GM18951 (cell line): ENCODE measurements at regions not wholly inside any gene's neighbourhood (a gene's known extent, or its start where the extent isn't known, plus 50 kb on each side); places are given as distances from the start of the nearest gene placed in this dataset.
A peak's percentile ranks its signal among the peaks of the same experiment; 100 is the strongest.
"Not testable (repeated sequence)": the region's sequence is repeated elsewhere in the genome, so short reads cannot be mapped to it uniquely, and the experiment has no call there.

Experiments
- POLR2A ChIP-seq: IDR thresholded peaks from 4 replicates; pipeline ENCODE4 v1.6.1; 2011; ENCODE audit warnings: mild to moderate bottlenecking; ENCODE audit not compliant: insufficient read length, insufficient read depth; ENCODE audit errors: extremely low read depth
- in situ Hi-C: fragments of 300-500 bp; cut with MboI; formaldehyde crosslinking; loops from one replicate; pipeline ENCODE4 v1.12.0; 2022; ENCODE audit warnings: low sequenced_read_pairs, mixed read lengths, inconsistent platforms; ENCODE audit not compliant: unreplicated experiment

DNA sequence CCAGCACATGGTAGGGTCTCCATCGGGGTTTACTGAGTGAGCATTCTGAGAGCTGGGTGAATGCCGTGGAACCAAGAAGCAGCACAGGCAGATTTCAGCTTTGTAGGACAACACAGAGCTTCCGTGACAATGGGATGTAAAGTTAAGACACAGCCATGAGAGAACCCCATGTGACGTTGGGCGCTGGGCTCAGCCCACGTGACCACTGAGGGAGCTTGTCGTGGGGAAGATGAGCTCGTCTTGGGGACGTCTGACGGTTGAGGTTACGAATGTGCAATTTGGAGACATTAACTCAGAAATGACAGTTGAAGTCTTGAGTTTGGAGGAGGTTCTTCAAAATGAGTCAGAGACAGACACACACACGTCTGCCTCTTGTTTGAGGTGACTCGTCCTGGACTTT lies 51.5 kb upstream of the MUC20 start:
- in situ Hi-C loops = not testable (repeated sequence)

DNA sequence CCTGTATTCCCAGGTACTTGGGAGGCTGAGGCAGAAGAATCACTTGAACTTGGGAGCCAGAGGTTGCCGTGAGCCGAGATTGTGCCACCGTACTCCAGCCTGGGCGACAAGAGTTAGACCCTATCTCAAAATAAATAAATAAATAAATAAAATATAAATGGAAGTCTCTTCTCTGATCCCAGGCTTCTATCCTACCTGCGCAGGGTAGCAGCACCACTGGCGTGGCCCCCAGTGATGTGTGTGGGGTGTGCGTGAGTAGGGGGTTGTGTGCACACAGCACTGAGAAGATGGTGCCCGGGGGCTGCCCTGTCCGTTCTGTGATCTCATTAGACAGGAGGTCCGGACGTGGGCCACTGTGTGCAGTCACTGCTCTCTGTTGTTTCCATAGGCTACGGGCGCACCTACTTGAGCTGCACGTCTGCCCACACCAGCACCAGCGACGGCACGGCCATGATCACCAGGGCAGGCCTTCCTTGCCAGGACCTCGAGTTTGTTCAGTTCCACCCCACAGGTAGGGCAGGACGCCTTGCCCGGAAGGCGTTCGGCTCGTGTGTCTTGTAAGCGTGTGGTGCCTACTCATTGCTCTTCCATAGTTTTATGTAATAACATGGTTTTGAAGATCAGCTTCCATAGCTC lies 52.5 kb upstream of the MUC20 start:
- in situ Hi-C loops = not testable (repeated sequence)

DNA sequence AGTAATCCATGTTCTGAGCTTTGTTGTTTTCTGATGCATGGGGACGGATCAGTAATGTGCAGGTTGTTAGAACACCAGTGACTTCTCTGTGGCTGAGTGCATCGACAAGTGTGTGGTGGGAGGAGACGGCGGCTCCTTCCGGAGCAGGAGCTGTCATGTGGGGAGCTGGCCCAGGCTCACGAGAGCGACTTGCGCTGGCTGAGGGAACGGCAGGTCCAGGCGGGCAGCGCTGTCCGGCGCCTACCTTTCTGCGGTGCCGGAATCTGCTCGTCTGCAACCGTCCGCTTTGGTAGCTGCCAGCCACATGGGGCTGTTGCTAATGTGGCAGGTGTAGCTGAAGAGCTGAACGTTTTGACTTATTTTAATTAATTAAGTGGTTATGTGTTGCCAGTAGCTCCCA lies 55.5 kb upstream of the MUC20 start:
- in situ Hi-C loops = not testable (repeated sequence)

DNA sequence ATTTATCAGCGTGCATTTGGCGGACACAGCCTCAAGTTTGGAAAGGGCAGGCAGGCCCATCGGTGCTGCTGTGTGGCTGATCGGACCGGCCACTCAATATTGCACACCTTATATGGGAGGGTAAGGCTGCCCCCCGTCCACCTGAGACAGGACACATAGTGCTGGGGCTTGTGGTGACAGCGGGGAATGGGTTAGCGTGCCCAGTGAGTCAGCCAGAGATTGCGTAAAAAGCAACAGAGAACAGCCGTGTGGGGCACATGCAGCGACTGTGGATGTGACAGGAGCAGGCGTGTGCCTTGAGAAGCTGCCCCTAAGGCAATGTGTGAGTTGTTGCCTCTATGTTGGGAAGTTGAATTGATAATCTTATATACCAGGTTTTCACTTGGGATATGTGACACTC lies 56.6 kb upstream of the MUC20 start:
- in situ Hi-C loops = not testable (repeated sequence)

DNA sequence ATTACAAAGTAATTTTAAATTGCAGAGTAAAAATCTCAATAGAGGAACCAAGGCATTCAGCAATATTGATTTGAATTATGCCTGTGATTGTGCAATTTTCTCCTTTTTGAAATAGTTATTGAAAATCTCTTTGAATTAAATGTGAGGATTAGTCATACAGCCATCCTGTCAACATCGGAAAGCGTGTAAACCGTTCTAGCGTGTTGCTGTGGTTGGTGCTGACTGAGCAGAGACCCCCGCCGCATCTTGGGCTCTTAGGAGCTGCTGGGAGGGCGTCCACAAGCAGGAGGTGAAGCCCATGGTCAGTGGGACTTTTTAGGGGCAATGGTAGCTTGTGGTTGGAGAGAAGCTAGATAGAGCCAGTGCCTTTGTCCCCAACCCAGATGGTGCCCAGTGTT lies 61.6 kb upstream of the MUC20 start:
- in situ Hi-C loops = not testable (repeated sequence)

DNA sequence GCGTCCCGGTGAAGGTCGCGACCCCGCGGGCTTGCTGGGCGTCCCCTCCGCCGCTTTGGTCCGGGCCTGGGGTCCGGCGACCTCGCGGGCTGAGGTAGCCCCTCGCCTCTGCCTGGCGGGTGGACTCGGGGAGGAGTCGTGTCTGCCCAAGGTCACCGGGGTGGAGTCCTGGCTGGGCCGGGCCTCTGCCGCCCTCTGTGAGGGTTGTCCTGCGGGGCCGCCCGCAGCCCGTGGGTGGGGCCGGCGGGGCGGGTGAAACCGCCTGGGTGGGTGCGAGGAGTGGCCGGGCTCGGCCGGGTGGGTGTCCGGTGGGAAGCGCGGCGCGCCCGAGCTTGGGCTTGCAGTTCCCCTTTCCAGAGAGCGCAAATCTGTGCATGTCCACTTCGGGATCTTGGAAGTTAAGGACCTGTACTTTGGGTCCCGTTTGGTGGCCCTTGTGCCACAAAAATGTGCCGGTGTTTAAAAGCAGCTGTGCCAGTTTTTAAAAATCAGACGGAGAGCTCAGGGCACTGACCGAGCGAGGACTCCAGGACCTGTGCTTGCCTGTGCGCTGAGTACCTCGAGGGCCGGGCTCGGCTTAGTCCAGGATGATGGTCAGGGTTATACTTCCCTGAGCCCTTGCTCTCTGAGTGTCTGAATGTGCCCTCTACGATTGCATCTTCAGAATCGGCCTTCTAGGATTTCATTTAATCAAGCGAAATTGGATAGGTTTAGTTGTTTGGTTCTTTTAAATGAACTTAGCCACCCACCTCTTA lies 62.2 kb upstream of the MUC20 start:
- in situ Hi-C loops = not testable (repeated sequence)

DNA sequence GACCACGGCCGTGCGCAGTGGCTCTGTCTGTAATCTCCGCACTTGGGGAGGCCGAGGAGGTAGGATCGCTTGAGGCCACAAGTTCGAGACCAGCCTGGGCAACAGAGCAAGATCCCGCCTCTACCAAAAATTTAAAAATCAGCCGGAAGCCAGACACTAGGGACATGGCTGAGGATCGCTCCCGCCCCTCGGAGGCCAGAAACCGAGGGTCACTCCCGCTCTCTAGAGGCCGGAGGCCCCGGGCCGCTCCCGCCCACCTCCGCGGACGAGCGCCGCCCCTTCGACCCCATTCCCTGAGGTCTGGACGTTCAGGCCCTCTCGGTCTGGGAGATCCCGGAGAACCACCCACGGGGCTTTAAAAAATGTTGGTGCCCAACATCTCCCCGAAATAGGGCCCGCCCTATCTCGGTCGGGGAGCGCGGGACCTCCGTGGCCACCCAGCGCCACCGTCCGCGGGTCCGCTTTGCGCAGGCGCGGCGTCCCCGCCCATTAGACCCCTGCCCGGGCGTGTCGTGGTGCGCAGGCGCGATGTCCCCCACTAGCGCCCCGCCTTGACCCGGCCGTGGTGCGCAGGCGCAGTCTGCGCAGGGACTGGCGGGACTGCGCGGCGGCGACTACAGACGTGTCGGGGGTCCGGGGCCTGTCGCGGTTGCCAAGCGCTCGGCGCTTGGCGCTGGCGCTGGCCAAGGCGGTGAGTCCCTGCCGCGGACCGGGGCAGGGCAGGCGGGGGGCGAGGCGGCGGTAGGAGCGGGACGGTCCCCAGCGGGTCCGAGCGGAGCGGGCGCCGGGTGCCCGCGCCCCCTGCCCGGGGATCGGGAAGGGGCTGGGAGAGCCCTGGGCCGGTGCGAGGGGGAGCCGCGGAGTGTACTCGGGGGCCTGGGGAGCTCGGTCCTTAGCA lies 63.1 kb upstream of the MUC20 start:
- peak; percentile 71 for TF ChIP-seq POLR2A
- in situ Hi-C loops = not testable (repeated sequence)

DNA sequence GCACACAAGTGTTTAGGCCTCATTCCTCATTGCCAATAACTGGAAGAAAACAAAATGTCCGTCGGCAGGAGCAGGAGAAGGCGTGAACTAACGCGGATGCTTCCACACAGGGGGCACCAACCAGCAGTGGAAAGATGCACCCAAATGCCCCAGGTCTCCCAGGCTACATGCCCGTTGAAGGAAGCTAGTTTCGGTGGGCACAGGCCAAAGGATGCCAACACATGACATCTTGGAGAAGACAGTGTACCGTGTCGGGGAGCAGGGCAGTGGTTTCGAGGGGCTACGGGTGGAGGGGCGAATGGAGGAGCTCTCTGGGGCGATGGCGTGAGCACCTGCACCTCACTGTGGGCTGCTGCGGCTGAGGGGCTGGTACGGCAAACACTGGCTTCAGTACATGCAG lies 64.7 kb upstream of the MUC20 start:
- in situ Hi-C loops = not testable (repeated sequence)

DNA sequence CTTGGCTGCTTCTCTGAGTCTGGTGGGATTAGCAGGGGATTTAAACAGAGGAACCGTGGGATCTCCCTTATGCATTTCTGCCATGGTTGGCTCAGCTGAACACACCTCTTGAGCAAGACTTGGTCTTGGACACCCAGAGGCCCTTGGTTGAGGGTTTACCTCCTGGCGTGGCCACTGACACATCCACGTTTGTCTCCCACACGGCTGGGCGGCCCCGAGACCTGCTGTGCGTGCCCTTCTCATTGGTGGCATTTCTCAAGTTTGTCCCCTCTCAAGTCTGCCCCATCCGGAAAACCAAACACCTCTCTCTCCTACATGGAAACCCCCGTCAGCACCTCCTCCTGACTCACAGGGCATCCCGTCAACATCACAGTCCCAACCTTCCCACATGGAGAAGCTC lies 66.0 kb upstream of the MUC20 start:
- in situ Hi-C loops = not testable (repeated sequence)

DNA sequence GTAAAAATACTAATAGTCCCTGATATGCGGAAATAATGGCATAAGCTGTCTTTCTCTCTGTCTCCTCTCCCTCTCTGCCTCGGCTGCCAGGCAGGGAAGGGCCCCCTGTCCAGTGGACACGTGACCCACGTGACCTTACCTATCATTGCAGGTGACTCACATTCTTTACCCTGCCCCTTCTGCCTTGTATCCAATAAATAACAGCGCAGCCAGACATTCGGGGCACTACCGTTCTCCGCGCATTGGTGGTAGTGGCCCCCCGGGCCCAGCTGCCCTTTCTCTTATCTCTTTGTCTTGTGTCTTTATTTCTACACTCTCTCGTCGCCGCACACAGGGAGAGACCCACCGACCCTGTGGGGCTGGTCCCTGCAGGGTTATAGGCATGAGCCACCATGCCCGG lies 66.6 kb upstream of the MUC20 start:
- in situ Hi-C loops = not testable (repeated sequence)

DNA sequence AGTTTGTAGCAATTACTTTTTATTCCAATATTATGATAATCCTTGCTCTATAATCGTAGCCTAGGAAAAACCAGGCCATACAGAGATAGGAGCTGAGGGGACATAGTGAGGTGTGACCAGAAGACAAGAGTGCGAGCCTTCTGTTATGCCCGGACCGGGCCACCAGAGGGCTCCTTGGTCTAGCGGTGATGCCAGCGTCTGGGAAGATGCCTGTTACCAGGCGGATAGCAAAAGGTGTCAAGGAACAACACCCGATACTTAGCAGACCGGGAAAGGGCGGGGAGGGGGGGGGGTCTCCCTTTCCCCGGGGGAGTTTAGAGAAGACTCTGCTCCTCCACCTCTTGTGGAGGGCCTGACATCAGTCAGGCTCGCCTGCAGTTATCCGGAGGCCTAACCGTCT lies 67.1 kb upstream of the MUC20 start:
- in situ Hi-C loops = not testable (repeated sequence)

DNA sequence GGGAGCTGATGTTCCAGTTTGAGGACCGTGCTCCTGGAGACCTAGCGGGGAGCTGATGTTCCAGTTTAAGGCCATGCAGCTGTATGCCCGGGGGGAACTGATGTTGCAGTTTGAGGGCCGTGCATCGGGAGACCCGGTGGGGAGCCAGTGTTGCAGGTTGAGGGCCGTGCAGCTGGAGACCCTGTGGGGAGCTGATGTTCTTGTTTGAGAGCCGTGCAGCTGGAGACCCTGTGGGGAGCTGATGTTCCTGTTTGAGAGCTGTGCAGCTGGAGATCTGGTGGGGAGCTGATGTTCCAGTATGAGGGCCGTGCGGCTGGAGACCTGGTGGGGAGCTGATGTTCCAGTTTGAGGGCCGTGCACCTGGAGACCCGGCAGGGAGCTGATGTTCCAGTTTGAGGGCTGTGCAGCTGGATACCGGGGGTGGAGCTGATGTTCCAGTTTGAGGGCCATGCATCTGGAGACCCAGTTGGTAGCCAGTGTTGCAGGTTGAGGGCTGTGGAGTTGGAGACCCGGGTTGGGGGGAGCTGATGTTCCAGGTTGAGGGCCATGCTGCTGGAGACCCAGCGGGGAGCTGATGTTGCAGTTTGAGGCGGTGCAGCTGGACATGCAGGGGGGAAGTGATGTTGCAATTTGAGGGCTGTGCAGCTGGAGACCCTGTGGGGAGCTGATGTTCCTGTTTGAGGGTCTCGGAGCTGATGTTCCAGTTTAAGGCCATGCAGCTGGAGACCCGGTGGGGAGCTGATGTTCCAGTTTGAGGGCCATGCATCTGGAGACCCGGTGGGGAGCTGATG lies 64.4 kb upstream of the APOD start:
- in situ Hi-C loops = loop anchor here (10.0 kb wide), 1 partner anchor 1997 kb away; no protein-coding TSS in a partner anchor

DNA sequence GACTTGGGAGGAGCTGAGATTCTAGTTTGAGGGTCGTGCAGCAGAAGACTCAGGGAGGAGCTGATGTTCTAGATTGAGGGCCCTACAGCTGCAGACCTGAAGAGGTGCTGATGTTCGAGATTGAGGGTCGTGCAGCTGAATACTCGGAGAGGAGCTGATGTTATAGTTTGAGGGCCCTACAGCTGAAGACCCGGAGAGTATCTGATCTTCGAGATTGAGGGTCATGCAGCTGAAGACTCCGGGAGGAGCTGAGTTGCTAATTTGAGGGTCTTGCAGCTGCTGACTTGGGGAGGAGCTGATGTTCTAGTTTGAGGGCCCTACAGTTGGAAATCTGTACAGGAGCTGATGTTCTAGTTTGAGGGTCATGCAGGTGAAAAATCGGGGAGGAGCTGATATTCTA lies 62.1 kb upstream of the APOD start:
- in situ Hi-C loops = loop anchor here (10.0 kb wide), 1 partner anchor 1999 kb away; no protein-coding TSS in a partner anchor

DNA sequence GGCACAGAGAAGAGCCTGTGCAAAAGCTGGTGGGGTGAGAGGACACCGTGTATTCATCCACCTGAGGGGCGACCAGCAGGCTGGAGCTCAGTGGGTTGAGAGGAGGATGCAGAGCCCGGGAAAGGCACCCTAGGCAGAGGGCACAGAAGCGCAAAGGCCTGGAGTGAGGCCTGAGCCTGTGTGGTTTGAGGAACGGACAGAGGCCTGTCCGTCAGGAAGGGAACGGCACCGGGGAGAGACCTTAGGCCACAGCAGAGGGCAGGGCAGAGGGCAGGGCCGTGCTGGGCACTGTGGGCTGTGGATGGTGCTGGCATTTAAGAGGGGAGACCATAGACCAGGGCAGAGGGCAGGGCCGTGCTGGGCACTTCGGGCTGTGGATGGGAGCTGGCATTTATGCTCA lies 59.5 kb upstream of the APOD start:
- in situ Hi-C loops = loop anchor here (10.0 kb wide), 1 partner anchor 2002 kb away; no protein-coding TSS in a partner anchor

DNA sequence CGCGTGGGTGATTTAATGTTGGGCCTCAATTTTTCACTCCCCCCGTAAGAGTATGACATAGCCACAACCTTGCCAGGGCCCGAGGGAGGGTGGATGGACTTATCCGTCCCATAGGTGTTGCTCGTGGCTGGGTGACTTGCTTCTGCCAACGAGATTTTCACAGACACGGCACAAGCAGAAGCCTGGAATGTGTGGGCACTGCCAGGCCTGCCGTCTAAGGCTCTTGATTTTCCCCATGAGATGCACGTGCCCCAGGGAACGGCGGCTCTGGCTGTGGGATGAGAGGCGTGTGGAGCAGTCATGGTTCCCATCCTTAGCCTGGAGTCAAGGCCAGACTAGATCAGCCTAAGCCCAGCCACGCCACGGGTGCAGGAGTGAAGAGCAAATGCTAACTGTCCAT lies 58.6 kb upstream of the APOD start:
- in situ Hi-C loops = loop anchor here (10.0 kb wide), 1 partner anchor 2002 kb away; no protein-coding TSS in a partner anchor

DNA sequence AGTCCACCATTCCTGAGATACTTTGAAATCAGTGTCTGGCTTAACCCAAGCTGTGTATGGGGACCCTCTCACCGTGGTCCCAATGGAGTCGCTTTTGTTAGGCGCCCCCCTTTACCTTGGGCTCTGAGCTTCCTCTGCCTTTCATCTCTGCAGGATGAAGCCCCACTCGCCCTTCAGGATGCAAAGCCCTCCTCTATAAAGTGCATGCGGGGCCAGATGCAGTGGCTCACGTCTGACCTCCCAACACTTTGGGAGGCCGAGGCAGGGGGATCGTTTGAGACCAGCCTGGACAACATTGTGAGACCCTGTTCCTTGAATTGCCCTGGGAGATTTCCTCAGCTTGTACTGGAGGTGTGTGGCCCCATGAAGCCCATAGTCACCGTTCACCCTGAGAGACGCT lies 54.7 kb upstream of the APOD start:
- in situ Hi-C loops = not testable (repeated sequence)

DNA sequence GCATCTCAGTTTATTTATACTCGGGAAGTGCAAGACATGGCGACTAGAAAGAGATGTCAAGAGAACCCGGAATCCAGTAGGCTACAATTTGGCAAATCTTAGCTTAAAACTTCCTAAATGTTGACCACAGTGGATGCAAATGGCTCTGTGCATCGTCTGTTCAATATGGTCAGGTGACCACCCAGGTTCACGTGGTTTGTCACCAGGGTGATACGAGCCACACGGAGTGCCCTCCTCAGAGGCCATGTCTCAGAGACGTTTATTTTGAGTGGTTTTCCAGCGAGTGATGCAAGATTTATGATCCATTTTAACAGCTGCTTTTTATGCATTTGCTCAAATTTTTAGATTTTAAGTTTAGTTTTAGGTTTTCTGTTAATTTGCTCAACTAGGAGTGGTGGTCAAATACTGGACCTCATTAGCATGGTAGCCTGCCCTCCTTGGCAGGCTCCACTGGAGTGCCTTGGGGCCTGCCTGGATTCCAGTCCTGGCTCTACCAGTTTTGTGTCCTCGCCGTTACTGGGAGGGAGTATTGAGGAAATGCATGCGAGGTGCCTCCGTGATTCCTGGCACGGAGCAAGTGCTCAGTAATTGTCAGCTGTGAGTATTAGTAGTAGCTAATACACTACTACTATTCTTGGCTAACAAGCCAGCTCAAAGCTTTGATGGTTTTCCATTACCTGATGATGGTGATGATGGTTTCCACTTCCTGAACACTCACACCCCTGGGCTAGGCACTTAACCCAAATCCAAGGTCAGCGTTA lies 53.9 kb upstream of the APOD start:
- in situ Hi-C loops = not testable (repeated sequence)

DNA sequence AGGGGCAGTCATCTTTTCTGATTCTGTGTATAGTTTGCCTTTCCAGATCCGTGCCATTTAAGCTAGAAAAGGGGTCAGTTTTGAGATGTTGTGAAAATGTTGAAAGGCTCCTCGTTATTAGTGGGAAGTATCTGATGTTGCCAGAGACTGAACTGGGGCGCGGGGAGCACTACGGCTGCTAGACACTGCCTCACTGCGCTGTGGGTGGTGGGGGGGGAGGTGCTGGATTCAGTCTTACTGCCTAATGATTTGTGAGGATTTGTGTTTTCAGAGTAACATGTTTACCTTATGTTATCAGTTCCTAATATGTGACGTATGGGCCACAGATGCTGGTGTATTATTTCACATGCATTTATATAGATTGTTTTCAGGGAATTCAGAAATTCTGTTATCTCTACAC lies 53.3 kb upstream of the APOD start:
- in situ Hi-C loops = not testable (repeated sequence)
